SK-N-SH (cell line): ENCODE measurements at regions not wholly inside any gene's neighbourhood (a gene's known extent, or its start where the extent isn't known, plus 50 kb on each side); places are given as distances from the start of the nearest gene placed in this dataset.

Experiments used
- CTCF ChIA-PET: fragments of 300-600, 350-600 bp; formaldehyde crosslinking; extraction: SDS; loops from one replicate; lab custom pipeline; 2021; lab: Yijun Ruan, JAX
- POLR2A ChIA-PET: fragments of 350-600 bp; sonication (Branson Sonifier 250); formaldehyde crosslinking; extraction: SDS; loops from one replicate; lab custom pipeline; 2020; ENCODE audit warnings: antibody characterized with exemption, inconsistent platforms; lab: Yijun Ruan, JAX
- DNase-seq: peaks from one replicate; pipeline ENCODE4 v3.0.0; 2012
- H2AFZ ChIP-seq: fragments of 200-600 bp; sonication (generic); 2 replicates; pipeline ENCODE4 v1.8.1; 2016; ENCODE audit warnings: antibody characterized with exemption, mild to moderate bottlenecking, low read depth
- H3F3A ChIP-seq: fragments of 200-600 bp; sonication (generic); replicated peaks from 2 replicates; pipeline ENCODE3; 2016; ENCODE audit warnings: antibody characterized with exemption, mild to moderate bottlenecking; ENCODE audit not compliant: insufficient read depth
- H3K27ac ChIP-seq, 2 experiments: fragments of 200-500 bp in 1 of 2; fragments of 200-600 bp in 1 of 2; sonication (Bioruptor generic) in 1 of 2; sonication (generic), shearing (Covaris generic) in 1 of 2; 2 replicates each; pipeline versions ENCODE4 v1.5.1 to v1.6.1; 2014 to 2016; ENCODE audit warnings: low read depth in 2 of 2, inconsistent platforms in 1 of 2, low read length in 1 of 2, mild to moderate bottlenecking in 1 of 2, mixed read lengths in 1 of 2
- H3K27me3 ChIP-seq: fragments of 200-600 bp; sonication (generic), shearing (Covaris generic); 2 replicates; pipeline ENCODE4 v1.6.1; 2016; ENCODE audit warnings: mixed run types; ENCODE audit not compliant: insufficient read depth
- H3K36me3 ChIP-seq, 2 experiments: fragments of 200-500 bp in 1 of 2; fragments of 200-600 bp in 1 of 2; sonication (Bioruptor generic) in 1 of 2; sonication (generic) in 1 of 2; replicated peaks in 1 of 2; 2 replicates each; pipeline versions ENCODE3 to v1.5.1; 2014 to 2016; ENCODE audit warnings: low read length in 1 of 2, mild to moderate bottlenecking in 1 of 2; ENCODE audit not compliant: insufficient read depth in 2 of 2, control insufficient read depth in 1 of 2
- H3K4me1 ChIP-seq, 2 experiments: fragments of 200-500 bp in 1 of 2; fragments of 200-600 bp in 1 of 2; sonication (Bioruptor generic) in 1 of 2; sonication (generic), shearing (Covaris generic) in 1 of 2; 2 replicates each; pipeline versions ENCODE4 v1.5.1 to v1.6.1; 2014 to 2016; ENCODE audit warnings: low read depth in 1 of 2, low read length in 1 of 2, mixed run types in 1 of 2; ENCODE audit not compliant: insufficient read depth in 2 of 2, control insufficient read depth in 1 of 2
- H3K4me2 ChIP-seq: fragments of 200-600 bp; sonication (generic), shearing (Covaris generic); 2 replicates; pipeline ENCODE4 v1.6.1; 2017; ENCODE audit warnings: mixed run types
- H3K4me3 ChIP-seq, 2 experiments: fragments of 200-500 bp in 1 of 2; fragments of 200-600 bp in 1 of 2; sonication (Bioruptor generic) in 1 of 2; sonication (generic), shearing (Covaris generic) in 1 of 2; 2 replicates each; pipeline versions ENCODE4 v1.5.1 to v1.8.1; 2014 to 2016; ENCODE audit warnings: low read depth in 2 of 2, inconsistent platforms in 1 of 2, low read length in 1 of 2, mild to moderate bottlenecking in 1 of 2, mixed read lengths in 1 of 2, moderate library complexity in 1 of 2
- H3K79me2 ChIP-seq: fragments of 200-600 bp; sonication (generic); 2 replicates; pipeline ENCODE4 v1.8.1; 2017; ENCODE audit warnings: mild to moderate bottlenecking; ENCODE audit not compliant: insufficient read depth
- H3K9ac ChIP-seq: fragments of 200-600 bp; sonication (generic); 2 replicates; pipeline ENCODE4 v1.6.1; 2017; ENCODE audit warnings: mixed run types
- H3K9me2 ChIP-seq: fragments of 200-600 bp; sonication (generic); 2 replicates; pipeline ENCODE4 v1.6.1; 2017; ENCODE audit warnings: mixed run types
- H3K9me3 ChIP-seq: fragments of 200-600 bp; sonication (generic); 2 replicates; pipeline ENCODE4 v1.6.1; 2017; ENCODE audit warnings: mixed run types, mild to moderate bottlenecking, moderate library complexity
- H4K20me1 ChIP-seq: fragments of 200-600 bp; sonication (generic); 2 replicates; pipeline ENCODE4 v1.6.1; 2017; ENCODE audit warnings: mild to moderate bottlenecking, mixed run types; ENCODE audit not compliant: insufficient read depth
- CTCF ChIP-seq: fragments of 200-600 bp; sonication (generic); IDR thresholded peaks from 2 replicates; pipeline ENCODE4 v1.6.1; 2017; ENCODE audit warnings: antibody characterized with exemption, mild to moderate bottlenecking, moderate library complexity
- EP300 ChIP-seq, 2 experiments: IDR thresholded peaks; 2 replicates each; pipeline versions ENCODE4 v1.4.0 to v1.6.1; 2012; ENCODE audit warnings: borderline replicate concordance in 1 of 2, low read depth in 1 of 2, low read length in 1 of 2
- FOSL2 ChIP-seq: IDR thresholded peaks from 2 replicates; pipeline ENCODE4 v1.4.0; 2012; ENCODE audit warnings: low read depth, mild to moderate bottlenecking, moderate library complexity, borderline replicate concordance
- FOXM1 ChIP-seq: IDR thresholded peaks from 2 replicates; pipeline ENCODE4 v1.4.0; 2012; ENCODE audit warnings: low read depth, mild to moderate bottlenecking
- IRF3 ChIP-seq: fragments of 150-350 bp; IDR thresholded peaks from 2 replicates; pipeline ENCODE4 v1.6.1; 2016; ENCODE audit warnings: mild to moderate bottlenecking, low read depth, low read length
- JUND ChIP-seq: IDR thresholded peaks from 2 replicates; pipeline ENCODE4 v1.4.0; 2012
- MAX ChIP-seq: IDR thresholded peaks from 2 replicates; pipeline ENCODE4 v1.4.0; 2012; ENCODE audit warnings: low read depth
- MEF2A ChIP-seq: IDR thresholded peaks from 2 replicates; pipeline ENCODE4 v1.4.0; 2012; ENCODE audit warnings: low read depth, borderline replicate concordance
- MXI1 ChIP-seq: IDR thresholded peaks from 2 replicates; pipeline ENCODE4 v1.6.1; 2012; ENCODE audit warnings: mild to moderate bottlenecking, low read depth, low read length, improper control_type of control experiment
- NFIC ChIP-seq: IDR thresholded peaks from 2 replicates; pipeline ENCODE4 v1.4.0; 2012; ENCODE audit warnings: borderline replicate concordance
- NRF1 ChIP-seq: IDR thresholded peaks from 2 replicates; pipeline ENCODE4 v1.6.1; 2012; ENCODE audit warnings: low read depth, mild to moderate bottlenecking, low read length
- PBX3 ChIP-seq: IDR thresholded peaks from 2 replicates; pipeline ENCODE4; 2012
- POLR2AphosphoS5 ChIP-seq: IDR thresholded peaks from 2 replicates; pipeline ENCODE4 v1.6.1; 2012; ENCODE audit warnings: low read depth, low read length
- RCOR1 ChIP-seq: fragments of 150-350 bp; IDR thresholded peaks from 2 replicates; pipeline ENCODE4 v1.6.1; 2017; ENCODE audit warnings: antibody characterized with exemption, low read length
- RFX5 ChIP-seq: IDR thresholded peaks from 2 replicates; pipeline ENCODE4 v1.6.1; 2012; ENCODE audit warnings: mild to moderate bottlenecking, improper control_type of control experiment, low read length
- SIN3A ChIP-seq: IDR thresholded peaks from 2 replicates; pipeline ENCODE4 v1.6.1; 2012; ENCODE audit warnings: low read depth, mild to moderate bottlenecking, low read length, moderate library complexity, borderline replicate concordance
- SMC3 ChIP-seq: IDR thresholded peaks from 2 replicates; pipeline ENCODE4 v1.6.1; 2012; ENCODE audit warnings: low read depth, low read length, improper control_type of control experiment
- TEAD4 ChIP-seq: IDR thresholded peaks from 2 replicates; pipeline ENCODE4 v1.4.0; 2012; ENCODE audit warnings: mild to moderate bottlenecking, borderline replicate concordance; ENCODE audit not compliant: insufficient read depth
- USF1 ChIP-seq: IDR thresholded peaks from 2 replicates; pipeline ENCODE4 v1.4.0; 2012; ENCODE audit warnings: low read depth, borderline replicate concordance
- USF2 ChIP-seq: fragments of 150-350 bp; IDR thresholded peaks from 2 replicates; pipeline ENCODE4 v1.6.1; 2017; ENCODE audit warnings: antibody characterized with exemption, low read length, low read depth, borderline replicate concordance
- WGBS: methylation state at CpG from one replicate; pipeline ENCODE4 v1.1.6; 2017; ENCODE audit warnings: low lambda C conversion rate; 5-methylcytosine and 5-hydroxymethylcytosine counted together

GRCh38 chrX:22674932-22675331 lies 324.8 kb upstream of the DDX53 start:
- H3K9me3 ChIP-seq, result no peaks in the 10 kb centered on the region
- H3K4me1 ChIP-seq, result no peaks in the 10 kb centered on the region
- no peaks in the 10 kb centered on the region for H3K36me3 ChIP-seq
- CTCF ChIA-PET, result interaction anchor here (1.0 to 1.6 kb wide), 2 partner anchors 9 to 73 kb away, joined by 3 to 8 read pairs; no protein-coding TSS in a partner anchor
- H3K4me2 ChIP-seq, result no peak overlapping the region
- no peak overlapping the region for H3K4me3 ChIP-seq
- H4K20me1 ChIP-seq, result no peaks in the 10 kb centered on the region
- TF ChIP-seq FOSL2 (no peak), MAX (no peak), JUND (no peak), PBX3 (no peak), FOXM1 (no peak), SIN3A (no peak), CTCF (no peak), SMC3 (no peak), RCOR1 (no peak), TEAD4 (no peak), USF2 (no peak), MXI1 (no peak), NFIC (no peak), EP300 (IDR thresholded peaks at IDR 0.05; ENCODE audit: borderline replicate concordance in 1 of 2, low read depth in 1 of 2, low read length in 1 of 2) (no peak), NRF1 (no peak), USF1 (no peak), POLR2AphosphoS5 (no peak), IRF3 (no peak), RFX5 (no peak), MEF2A (no peak)
- H3F3A ChIP-seq, result no peaks in the 10 kb centered on the region
- no peaks in the 10 kb centered on the region for H3K27me3 ChIP-seq
- no peaks in the 10 kb centered on the region for H3K79me2 ChIP-seq
- WGBS, result 9% methylated on average over 3 of the region's 3 CpGs
- H3K27ac ChIP-seq, result no peak overlapping the region
- no peak for DNase-seq
- H2AFZ ChIP-seq, result no peak overlapping the region
- POLR2A ChIA-PET, result no interaction called here
- H3K9ac ChIP-seq, result no peak overlapping the region
- no peaks in the 10 kb centered on the region for H3K9me2 ChIP-seq
